SIG-M5 treated with dmso at 0.1 percent for 504 hours (cell line): ENCODE measurements at regions not wholly inside any gene's neighbourhood (a gene's known extent, or its start where the extent isn't known, plus 50 kb on each side); places are given as distances from the start of the nearest gene placed in this dataset.

Experiments
- DNase-seq: peaks from one replicate; lab custom pipeline; 2025; ENCODE audit not compliant: unreplicated experiment; lab: John Stamatoyannopoulos, UW

GRCh38 chr5:89942171-89942570, 467.4 kb downstream of the CETN3 start:
- no peak for DNase-seq

DNA sequence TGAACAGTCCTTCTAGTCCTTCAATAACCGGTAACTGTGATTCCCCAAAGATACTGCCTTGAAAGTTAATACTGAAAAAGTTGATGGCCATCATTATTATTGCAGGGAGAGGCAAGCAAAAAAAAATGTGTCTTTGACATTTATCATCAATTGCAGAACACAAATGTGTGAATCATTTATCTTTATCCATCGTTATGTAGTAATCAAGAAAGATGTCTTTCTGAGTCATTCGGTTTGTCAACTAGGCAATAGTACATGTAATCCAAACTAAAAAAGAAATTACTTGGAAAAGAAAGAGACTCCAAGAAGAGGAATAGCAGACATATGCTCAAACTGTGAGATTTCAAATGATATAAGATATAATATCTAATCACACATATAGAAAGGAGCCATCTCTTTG, 473.0 kb downstream of the CETN3 start:
- DNase-seq, result no peak

DNA sequence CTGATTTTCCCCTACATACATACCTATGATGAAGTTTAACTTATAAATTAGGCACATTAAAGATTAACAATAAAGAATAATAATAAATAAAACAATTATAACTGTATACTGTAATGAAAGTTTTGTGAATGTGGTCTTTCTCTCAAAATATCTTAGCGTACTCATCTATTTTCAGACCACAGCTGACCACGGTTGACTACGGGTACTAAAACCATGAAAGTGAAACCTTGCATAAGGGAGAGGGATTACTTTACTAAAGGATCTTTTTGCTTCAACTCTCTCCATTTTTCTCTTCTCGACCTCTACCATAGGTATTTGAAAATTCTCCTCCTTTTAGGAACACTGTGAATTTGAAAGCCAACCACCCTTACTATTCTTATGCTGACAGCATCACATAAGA, 475.5 kb downstream of the CETN3 start:
- no peak for DNase-seq

GRCh38 chr5:89932771-89933181, 476.8 kb downstream of the CETN3 start:
- no peak for DNase-seq

- peak; percentile 4 for DNase-seq
Measured at GRCh38 chr5:89930591-89931392, 478.8 kb downstream of the CETN3 start.

DNA sequence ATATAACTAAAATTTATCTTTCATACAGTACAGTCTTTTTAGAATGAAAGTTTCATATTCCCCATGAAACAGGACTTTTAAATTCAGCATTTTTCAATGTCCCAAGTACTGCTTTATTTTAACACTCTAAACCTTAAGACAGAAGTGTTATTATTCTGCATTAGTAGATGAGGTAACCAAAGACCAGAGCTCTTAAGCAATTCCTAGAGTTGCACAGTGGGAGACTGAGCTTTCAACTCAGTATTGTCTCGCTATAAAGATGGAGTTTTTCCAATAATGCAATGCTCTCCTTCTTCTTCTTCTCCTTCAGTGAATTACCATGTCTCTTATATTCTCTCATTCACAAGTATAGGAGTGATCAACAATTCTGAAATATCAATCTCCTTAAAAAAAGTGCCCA, 479.7 kb downstream of the CETN3 start:
- DNase-seq, result no peak

DNA sequence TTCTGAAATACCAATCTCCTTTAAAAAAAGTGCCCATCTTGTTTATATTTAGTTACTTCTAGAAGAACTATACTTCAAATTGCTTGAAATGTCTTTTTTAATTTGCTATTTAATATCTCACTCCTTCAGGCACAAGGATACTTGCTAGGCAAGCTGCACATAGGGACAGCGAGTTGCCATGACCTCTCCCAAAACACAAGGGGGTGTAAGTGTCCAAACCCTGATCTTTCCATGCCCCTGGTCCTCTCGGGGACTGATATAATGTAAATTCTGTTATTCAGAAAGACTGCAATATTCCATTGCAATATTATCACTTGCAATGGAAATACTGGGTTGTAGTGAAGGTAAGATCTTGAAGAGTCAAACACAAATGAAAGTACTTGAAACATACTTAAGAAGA, 480.4 kb downstream of the CETN3 start:
- no peak for DNase-seq

DNA sequence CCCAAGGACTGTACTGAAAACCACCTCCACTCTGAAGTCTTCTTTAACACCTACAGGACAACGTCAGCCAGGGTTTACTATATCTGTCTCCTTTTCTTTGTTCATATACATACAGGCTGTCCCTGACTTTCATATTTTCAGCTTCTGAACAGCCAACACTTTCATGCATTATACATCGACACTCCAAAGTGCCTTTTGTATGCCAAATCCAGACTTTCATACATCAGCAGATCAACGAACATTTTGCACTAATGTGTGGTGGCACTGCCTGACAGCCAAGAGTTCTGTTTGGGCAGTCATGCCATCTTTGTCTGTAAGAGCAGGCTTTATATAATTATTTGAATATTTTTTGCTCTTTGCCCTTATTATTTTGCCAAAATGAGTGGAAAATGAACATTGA, 487.4 kb downstream of the CETN3 start:
- DNase-seq, result no peak

GRCh38 chr5:89917112-89917511, 492.4 kb downstream of the CETN3 start:
- no peak for DNase-seq

DNA sequence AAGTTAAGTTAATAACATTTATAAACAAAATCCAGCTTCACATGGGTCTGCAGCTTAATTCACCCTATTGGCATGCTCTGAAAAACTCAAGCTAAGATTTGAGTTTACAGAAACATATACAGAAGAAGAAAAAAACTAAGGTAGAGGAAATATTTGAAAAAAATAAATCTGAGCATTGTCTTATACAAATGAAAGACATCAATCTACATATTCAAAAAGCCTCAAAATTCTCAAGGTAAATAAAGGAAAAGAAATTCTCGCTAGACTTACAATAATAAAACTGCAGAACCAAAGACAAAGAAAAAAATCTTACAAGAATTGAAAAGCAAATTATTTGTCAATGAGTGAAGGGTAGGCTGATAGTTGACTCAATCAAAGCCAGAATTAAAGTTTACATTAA, 493.4 kb downstream of the CETN3 start:
- no peak for DNase-seq

GRCh38 chr5:89908876-89909275, 500.7 kb downstream of the CETN3 start:
- DNase-seq, result no peak

- no peak for DNase-seq
Measured at GRCh38 chr5:89904442-89904841, 505.1 kb downstream of the CETN3 start.

GRCh38 chr5:89901983-89902382, 507.6 kb downstream of the CETN3 start:
- DNase-seq, result no peak

DNA sequence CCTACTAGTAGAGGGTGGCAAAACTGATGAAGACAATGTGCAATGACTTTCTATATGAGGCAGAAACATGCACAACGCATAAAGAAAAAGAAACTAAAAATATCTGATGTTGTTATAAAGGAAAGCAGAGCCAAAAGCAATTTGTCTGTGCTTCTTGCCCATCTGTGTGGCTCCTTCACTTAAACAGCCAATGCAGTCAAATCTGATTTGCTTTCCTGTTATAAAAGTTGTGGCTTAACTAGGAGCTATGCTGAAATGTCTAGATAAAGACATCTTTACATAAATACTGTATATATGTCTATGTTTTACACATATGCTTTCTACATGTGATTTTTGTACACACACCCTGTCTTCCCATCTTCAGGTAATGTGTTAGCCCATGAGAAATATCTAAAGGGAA, 508.2 kb downstream of the CETN3 start:
- no peak for DNase-seq

DNA sequence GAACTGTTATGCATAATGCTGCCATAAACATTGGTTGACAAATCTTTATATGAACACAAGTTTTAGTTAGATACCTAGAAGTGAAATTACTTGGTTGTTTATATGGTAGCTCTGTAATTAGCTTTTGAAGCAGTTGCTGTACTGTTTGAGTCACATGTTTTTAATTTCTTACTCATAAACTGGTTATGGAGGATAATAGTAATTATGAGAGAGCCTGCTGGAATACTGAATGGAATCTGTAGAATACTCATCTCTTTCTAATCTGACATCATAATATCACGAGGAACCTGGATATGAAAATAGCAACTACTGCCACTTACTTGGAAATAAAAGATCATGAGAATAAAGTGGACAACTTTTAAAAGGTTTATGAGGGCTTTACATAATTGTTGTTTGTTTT, 509.2 kb downstream of the CETN3 start:
- no peak for DNase-seq

GRCh38 chr5:89899559-89899958, 510.0 kb downstream of the CETN3 start:
- DNase-seq, result no peak

- DNase-seq, result no peak
Measured at GRCh38 chr5:89893546-89893945, 516.0 kb downstream of the CETN3 start.

- no peak for DNase-seq
Measured at GRCh38 chr5:89885670-89886069, 523.9 kb downstream of the CETN3 start.

DNA sequence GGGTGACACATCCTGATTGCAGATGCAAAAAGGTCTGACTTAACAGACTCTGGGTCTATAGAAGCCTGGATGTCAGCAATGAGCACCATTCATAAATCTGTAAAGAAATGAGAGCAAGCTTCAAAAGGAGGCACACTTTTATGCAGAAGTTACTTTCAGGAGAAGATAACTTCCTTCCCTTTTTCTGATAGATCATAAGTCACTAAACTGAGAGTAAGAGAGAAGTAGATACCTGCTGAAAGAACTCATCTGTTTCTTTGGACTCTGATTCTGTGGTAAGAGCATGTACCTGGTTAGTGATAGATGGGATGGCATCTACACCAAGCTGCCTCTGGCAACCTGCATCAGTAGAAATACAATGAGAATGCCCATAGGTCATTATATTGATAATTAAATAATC, 525.6 kb downstream of the CETN3 start:
- DNase-seq, result no peak

DNA sequence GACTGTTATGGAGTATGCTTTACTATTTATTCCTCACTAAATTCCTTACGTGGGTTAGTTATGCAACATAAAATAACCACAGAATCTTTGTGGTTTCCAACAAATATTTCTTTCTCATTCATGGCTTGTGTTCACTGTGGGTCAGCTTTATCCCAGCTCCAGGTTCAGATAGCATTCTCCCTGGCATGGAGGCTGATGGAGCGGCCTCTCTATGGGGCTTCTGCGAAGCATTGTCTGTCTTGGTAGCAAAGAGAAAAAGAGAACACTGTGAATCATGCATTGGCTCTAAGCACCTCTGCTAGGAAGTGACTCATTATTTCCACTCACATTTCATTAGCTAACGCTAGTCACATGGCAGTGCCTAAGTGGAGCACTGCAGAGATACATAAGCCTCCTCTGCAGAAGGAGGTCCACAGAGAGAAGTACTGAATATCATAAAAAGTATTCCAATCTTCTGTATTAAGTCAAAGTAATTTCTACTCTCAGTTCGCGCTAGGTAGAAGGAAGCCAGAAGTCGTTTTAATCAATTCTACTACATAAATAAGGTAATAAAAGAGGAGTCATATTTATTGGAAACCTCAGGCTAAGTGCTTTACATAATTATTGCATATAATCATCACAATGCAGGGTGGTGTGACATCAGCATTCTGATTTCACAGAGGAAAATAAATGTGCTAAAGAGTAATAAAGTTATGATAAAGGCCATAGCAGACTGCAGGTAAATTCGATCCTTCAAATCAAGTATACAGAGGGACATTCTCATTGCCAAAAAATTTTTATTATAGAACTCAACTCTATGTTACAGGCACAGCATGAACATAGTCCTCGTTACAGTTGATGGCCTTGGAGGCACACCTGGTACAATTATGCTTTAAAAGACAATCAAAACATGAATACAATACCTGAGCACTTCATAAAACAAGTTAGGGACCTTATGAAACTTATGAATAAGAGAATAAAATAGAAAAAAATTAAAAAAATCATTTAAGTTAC, 531.1 kb downstream of the CETN3 start:
- no peak for DNase-seq

GRCh38 chr5:89871906-89872305, 537.6 kb downstream of the CETN3 start:
- no peak for DNase-seq

- no peak for DNase-seq
Measured at GRCh38 chr5:89869346-89869745, 540.2 kb downstream of the CETN3 start.
